HG03521 (cell line): ENCODE measurements at regions not wholly inside any gene's neighbourhood (a gene's known extent, or its start where the extent isn't known, plus 50 kb on each side); places are given as distances from the start of the nearest gene placed in this dataset.

ENCODE experiments used
- ATAC-seq: cut with Tn5 transposase; IDR thresholded peaks from one replicate; pipeline ENCODE4 v1.9.1; 2021; ENCODE audit warnings: mild to moderate bottlenecking, moderate library complexity; ENCODE audit not compliant: unreplicated experiment

DNA sequence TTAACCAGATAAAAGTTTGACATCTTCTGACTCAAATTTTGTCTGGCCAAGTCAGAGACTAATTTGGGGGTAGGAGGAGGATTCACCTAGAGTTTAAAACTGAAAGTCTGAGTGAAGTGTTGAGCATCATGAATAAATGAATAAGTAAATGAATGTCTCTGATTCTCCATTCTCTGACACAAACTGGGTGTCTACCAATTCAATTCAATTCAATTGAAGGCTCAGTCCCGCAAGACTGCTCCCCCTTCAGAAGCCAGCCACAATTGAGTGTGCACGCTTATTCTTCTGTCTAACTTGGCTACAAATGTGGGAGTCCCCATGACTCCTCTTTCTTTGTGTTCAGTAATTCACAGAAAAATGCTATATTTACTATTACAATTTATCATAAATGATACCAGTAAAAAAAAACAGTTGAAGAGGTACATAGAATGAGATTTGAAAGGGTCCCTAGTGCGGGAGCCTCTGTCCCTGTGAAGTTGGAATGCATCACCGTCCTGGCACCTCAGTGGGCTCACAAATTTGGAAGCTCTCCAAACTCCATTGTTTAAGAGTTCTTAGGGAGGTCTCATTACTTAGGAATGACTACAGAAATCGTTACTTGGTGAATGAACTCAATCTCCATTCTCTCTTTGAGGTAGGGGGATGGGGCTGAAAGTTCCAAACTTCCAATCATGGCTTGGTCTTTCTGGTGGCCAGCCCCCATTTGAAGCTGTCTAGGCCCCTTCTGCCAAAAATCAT lies 243.7 kb upstream of the PHYHIPL start:
- no peak for ATAC-seq

DNA sequence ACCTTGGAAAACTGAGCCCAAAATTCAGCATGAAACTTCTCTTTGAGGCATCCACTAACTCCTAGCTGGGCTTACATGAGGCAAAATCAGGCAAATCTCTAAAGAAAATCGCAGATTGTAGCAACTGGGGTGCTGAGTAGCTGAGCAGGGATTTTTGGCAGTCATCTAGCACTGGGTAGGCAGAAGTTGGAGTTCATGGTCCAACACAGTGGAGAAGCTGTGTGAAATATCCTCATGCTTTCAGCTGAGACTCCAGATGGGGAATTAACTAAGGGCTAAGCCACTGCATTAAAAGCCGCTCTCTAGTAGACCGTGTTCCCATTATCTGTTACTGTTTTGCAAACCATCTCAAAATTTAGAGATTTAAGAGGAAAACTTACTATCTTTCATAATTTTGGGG lies 240.1 kb upstream of the PHYHIPL start:
- ATAC-seq = no peak

DNA sequence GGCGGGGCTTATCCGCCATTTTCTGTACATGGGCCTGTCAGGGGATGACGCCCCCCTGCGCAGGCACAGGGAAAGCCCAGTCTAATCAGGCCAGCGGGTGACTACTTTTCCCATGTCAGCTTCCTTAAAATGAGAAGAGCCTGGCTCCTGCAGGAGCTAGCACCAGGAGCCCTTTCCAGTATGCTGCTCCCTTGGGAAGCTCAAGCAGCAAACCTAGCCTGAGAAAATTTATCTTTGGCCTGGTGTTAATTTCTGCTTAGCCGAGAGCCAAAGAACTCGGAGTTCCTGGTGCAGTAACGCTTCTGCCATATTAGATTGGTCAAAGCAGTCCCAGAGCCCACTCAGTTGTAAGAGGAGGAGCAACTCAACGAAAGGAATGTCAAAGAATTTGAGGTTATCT lies 239.0 kb upstream of the PHYHIPL start:
- no peak for ATAC-seq

DNA sequence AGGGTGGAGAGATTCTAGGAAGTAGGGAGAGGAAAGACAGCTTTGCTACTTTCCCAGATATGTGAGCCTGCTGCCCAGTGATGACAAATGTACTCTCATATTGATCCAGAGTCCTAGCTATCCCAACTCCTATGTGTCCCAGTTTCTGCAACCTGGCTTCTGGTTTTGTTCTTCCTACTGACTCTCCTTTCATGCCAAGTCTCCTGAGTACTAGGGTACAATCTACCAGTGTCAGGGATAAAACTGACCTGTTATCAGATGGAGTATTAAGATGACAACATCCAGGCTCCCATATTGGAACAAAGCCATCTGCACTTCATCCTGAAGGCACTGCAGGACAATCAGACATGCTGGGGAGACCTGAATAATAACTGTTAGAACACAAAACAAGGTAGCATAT lies 233.7 kb upstream of the PHYHIPL start:
- no peak for ATAC-seq

DNA sequence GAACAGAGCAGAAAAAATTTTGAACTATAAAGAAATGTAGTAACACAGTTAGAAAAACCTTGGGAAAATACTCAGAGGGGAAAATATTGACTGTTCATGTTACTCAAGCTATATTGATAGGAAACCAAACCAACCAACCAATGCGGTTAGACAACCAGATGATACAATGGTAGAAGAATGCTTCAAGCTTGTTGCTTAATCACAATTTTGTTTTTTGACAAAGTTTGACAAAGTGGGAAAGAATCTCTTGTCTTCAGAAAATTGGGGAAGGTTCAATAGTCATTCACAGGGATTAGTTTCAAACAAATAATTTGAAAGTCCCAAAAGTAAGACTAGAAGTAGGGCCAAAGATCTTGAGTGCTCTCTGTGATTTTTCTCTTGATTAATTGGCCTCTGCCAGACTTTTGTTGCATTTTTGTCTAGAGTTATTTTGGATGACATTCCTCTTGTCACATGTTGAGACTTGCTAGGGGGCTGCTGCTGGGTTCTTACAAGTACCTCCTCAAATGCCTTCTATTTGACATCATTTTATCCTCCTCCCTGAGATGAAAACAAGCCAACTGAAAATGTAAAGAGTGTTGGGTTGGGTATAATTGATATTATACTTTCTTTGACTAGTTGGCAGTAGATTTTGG lies 233.1 kb upstream of the PHYHIPL start:
- ATAC-seq = no peak

DNA sequence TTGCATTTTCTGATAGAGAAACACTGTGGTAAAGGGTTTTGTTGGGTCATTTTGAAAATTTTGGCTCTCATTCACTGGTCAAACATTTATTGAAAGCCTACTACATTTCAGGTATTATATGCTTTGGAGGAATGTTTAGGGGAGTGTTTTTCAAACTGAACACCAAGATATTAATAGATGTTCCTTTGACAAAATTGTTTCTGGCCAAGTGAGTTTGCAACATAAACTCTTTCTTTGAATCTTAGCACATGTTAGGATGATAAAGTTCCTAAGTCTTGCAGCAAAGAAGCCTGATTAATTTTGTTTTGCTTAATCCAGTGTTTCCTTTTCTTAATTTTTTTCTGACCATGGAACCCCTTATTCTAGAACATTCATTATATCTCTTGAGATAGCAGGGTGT lies 232.5 kb upstream of the PHYHIPL start:
- no peak for ATAC-seq

DNA sequence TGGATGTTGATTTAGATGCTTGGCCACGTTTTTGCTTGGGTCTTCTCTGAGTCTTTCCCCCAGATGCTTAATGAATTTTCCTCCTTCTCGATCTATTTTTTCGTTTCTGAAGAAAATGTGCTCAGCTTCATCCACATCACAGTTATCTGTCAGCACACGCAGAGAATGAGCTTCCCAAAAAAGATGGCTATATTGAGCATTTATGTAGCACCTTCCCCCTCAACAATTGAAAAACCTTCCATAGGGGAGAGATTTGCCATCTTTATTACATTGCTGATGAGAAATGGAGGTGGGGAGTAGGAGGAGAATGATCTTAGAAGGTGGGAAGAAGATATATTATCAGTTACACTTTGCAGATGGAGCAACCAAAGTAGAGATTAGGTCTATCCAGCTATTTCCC lies 228.1 kb upstream of the PHYHIPL start:
- no peak for ATAC-seq

DNA sequence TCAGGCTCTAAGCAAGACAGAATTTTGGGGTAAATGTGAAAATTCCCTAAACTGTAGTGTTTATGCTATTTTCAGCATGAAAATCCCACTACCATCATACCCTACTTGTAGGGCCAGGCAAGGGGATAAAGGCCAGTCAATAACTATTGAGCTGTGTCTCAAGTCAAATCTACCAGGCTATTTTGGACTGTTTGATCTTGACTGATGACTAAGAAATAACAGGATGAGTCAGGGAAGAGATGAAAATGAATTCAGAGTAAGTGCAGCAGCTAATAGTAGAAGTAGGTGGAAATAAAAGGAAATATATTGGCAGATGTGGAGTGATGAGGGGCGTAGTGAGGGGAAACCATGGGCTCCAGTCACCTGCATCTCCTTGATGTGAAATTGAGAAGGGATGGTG lies 225.8 kb upstream of the PHYHIPL start:
- ATAC-seq = no peak

DNA sequence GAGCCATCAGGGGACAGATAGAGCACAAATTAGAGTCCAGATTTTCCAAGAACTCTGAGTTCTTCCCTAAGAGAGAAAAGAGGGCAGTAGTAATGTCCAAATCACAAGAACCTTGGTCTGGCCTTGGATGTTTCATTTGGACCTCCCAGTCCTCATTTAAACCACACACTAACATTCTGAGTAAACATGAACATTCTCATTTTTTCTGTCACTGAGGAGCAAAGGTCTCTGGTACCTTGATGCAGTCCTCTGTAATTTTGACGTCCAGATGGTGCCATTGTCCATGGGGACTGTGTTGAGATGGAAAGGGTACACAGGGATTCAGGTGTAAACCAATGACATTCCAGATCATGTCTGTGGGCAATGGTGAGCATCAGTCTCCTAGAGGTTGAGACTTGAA lies 225.4 kb upstream of the PHYHIPL start:
- no peak for ATAC-seq

DNA sequence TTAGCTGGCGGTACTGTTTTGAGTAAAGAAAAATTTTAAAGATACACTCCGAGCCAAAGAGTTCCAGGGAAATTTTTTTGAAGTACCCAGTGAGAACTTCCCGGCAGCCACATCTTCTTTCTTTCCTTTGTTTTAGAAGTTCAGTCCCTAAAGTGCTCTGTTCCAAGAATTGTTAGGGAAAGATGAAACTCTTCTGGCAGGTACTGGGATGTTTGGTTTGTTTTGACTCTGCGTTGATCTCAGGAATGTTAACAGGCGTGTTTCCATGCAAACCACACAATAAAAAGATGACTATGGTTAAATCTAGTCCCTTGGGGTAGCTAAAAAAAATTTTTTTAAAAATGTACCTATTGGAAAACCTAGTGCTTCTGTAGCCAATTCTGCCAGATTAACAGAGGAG lies 224.7 kb upstream of the PHYHIPL start:
- no peak for ATAC-seq

DNA sequence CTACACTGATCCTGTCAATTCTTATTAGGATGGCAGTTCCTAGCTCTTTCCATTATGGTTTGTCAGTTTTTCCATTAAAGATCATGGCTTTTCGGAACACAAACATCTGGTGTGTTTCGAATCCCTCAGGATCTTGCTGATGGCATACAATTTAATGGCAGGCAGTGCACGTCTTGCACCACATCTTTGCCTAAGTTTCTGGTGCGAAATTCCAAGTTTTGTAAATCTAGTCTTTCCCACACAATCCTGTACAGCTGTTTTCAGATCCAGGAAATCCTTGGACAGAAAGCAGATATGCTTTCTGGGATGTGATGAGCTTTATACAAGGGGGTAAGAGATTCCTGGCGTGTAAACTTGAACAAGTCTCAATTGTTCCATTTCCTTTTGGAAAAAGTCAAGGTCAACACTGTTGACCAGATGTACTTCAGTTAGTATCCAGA lies 224.3 kb upstream of the PHYHIPL start:
- no peak for ATAC-seq

DNA sequence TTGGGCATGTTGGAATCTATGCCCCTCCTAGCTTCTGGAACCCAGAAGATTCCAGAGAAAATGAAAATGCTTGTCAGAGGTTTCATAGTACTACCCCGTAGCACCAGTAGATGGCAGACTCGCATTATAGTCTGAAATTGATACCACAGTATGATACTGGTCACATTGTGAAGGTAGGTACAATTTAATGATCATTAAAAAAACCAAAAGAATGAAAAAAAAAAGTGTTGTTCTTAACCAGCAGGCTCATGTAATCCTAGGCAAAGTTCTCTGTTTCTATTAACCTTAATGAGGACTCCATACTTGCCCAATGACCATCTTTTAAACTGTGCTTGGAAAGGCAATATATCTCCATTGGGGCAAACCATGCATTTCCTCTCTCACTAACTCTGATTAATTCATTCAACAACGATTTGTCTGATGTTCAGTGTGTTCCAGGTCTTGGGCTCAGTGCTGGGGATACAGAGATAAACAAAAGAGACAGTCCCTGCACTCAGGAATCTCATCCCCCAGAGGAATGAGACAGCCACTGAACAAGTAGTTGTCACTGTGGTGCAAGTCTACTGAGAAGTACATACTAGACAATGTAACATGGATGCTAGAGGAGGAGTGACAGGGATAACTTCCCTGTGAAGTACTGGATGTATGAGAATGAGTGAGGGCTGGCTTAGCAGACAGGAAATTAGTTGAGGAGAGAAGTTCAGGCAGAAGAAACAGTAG lies 223.5 kb upstream of the PHYHIPL start:
- ATAC-seq = peak; percentile 68

DNA sequence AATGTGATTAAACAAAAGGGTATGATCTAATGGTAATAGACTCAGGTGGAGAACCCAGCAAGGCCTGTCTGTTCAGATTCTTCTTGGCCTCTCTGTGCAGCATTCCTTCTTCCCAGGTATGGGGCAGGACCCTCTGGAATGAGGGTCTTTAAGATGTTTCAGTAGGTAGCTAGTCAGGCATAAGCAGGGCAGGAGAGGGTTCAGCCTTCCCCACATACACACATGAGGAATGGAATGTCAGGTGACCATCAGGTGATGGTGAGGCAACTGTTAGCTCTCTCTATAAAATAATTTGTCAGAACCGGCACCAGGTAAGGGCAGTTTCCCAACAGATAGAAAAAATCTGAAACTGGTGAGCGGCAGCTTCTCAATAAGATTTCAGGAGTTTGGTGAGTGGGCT lies 222.3 kb upstream of the PHYHIPL start:
- no peak for ATAC-seq

DNA sequence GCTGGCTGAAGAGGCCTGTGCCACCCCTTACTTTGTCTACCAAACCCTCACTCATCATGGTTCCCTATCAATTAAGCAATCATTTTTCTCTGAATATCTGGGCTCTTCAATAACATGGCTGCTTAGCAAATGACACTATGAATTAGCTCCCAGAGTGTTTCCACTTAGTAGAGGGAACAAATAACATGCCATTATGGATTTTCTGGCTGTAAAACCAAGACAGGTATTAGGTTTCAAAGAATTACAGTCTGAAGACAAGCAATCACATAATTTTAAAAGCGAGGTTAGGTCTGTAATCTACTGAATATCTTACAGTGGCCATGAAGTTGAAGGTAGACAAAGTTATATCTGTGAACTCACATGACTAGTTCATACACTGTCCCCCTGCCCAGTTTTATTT lies 220.8 kb upstream of the PHYHIPL start:
- ATAC-seq = no peak

DNA sequence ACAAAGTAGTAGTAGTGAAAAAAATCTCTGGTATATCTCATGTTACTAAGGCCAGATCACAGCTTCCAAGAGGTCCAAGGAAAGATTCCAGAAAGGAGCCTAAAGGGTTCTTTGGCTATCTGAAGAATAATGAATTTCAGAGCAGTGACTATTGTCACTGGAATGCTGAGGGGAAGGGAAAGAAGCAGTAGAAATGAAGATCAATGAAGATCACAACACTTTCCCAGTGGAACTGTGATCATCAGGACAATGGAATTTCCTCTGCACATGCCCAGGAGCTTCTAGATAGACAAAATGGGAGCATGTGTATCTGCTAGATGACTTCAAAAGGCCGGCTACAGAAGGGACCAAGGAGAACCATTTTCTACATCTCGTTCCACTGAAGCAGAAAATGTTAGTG lies 219.5 kb upstream of the PHYHIPL start:
- no peak for ATAC-seq

DNA sequence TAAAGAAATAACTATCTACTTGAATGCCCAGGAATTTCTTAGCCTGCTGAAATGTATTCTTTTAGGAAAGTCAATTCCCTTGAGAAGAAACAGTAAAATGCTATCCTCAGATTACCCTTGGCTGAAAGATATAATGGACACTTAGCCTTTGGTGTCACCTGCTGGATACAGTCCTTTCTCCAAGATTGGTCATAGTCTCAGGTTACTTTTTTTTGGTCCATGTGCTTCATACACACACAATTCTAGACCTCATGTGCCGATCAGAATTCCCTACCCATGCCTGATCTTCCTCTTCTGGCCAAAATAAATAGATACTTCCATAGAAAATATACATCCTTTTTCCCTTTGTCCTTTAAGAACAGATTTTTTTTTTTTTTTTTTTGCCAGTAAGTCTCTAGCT lies 218.9 kb upstream of the PHYHIPL start:
- no peak for ATAC-seq

DNA sequence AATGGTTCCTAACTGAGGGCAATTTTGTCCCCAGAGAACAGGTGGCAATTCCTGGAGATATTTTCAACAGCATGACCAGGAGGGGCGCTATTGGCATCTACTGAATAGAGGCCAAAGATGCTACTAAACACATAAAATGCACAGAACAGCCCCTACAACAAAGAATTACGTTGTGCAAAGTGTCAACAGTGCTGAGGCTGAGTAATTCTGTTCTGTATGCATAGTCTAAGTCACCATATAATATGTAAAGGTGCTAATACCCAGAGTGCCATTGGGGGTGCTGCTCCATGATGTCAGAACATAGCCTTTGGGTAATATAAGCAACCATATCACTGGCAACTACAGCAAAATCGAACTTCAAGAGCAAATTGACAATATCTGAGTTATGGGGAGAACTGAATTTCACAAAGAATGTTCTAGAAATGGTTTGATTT lies 213.3 kb upstream of the PHYHIPL start:
- no peak for ATAC-seq

DNA sequence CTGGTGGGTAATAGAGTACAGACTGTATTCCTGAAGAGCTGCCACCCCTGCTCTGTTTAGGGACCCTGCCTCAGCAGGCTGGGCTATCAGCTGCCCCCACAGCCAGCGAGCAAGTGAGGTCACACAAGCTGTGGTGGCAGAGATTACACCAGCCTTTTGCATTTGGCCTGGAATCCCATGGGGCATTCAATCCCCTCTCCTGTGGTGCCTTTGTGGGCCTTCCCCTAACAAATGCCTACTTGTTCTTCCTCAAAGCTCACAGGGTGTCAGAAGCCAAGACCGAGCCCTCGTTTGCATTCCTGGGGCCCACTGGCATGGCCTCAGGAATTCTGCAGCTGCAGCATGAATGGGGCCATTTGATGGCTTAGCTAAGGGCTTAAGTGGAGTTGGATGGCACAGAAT lies 212.7 kb upstream of the PHYHIPL start:
- no peak for ATAC-seq

DNA sequence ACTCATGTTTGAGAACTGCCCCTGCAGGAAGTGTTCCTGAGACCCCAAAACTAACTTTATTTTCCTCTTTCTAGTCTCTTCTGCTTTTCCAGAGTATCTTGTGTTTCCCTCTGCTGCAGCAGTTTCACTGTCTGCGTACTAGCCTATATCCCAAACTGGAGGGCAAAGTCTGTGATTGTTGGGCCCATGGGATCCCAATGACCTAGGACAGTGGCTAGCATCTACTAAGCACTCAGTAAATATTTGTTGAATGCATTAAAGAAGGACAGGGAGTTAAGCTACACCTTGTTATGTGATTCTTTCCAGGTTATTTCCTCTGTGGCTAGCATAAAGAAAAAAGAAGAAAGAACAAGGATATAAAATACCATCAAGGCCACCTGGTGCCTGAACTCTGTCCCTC lies 210.6 kb upstream of the PHYHIPL start:
- ATAC-seq = no peak

DNA sequence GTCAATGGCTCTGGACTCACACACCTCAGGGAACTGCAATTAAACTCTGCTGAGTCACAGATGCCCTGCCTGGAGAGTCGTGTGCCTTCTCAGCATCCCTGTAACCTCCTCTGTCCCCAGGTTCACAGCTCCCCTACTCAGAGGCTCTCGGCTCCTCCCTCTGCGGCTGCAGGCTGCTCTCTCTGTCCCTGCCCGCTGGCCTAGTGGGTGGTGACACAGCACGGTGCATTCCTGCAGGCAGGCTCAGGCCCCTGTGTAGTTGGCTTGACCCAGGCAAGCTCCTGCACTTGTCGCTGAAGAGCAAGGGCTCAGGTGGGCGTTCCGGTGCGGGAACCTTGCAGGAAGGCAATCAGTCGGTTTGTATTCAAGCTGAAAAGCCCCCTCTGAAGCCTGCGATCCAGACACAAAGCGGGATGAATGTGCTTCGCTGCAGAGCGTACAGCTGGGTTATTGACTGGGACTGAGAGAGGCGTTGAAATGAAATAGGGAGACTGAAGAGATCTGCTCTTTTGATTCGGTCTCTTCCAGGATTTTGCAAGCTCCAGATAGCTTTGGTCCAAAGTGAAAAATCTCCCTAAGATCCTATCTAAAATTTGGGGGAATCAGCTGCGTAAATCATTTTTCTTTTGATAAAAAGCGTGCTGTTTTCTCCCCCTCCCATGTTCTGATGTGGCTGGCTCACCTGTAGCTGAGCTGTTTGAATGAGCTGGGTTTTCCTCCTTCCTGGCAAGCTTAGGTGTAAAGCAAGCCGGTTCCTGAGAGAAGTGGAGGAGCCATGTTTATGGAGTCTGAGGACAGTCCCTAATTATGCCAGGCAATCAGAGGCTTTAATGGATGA lies 208.7 kb upstream of the PHYHIPL start:
- ATAC-seq = no peak

DNA sequence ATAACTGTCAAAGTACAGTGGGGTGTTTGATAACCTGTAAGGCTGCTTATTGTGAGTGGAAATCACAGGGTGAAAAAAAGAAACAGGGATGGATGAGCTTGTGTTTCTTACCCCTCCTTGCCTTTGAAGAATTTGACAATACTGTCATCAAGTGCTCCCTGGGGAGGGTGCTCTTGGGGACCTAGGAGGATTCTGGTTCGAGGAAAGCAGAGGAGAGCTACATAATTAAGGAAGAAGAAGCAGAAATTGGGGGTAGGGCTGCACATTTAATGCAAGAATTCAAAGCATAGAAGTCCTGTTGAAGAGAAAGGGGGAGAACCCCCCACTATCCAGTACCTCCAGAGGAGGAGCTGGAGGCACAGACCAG lies 208.1 kb upstream of the PHYHIPL start:
- ATAC-seq = no peak
